ENCODE measurements at regions not wholly inside any gene's neighbourhood (a gene's known extent, or its start where the extent isn't known, plus 50 kb on each side); places are given as distances from the start of the nearest gene placed in this dataset.
A peak's percentile ranks its signal among the peaks of the same experiment; 100 is the strongest.

- H3K4me1 Mint-ChIP-seq: no peaks in the 10 kb centered on the region
- peaks cover 15% of the 10 kb centered on the region for H3K36me3 Mint-ChIP-seq (ENCODE audit: low read depth)
- H3K4me3 Mint-ChIP-seq: no peak overlapping the region
- H3K27ac Mint-ChIP-seq: no peak overlapping the region
- H3K27me3 Mint-ChIP-seq (ENCODE audit: low read depth, poor library complexity): peaks cover 7% of the 10 kb centered on the region
- no peak for DNase-seq
- TF ChIP-seq CTCF (IDR thresholded peaks at IDR 0.05): no peak
- peaks cover 25% of the 10 kb centered on the region for H3K9me3 Mint-ChIP-seq
Measured at GRCh38 chr9:16184964-16185646, 632.3 kb downstream of the CCDC171 start.

- Mint-ChIP-seq H3K27ac (no peak overlapping the region), H3K4me1 (peaks cover 22% of the 10 kb centered on the region), H3K9me3 (peaks cover 25% of the 10 kb centered on the region), H3K27me3 (ENCODE audit: low read depth, poor library complexity) (peaks cover 3% of the 10 kb centered on the region), H3K36me3 (ENCODE audit: low read depth) (peaks cover 15% of the 10 kb centered on the region), H3K4me3 (no peak overlapping the region)
- DNase-seq: no peak
- no peak for TF ChIP-seq CTCF (IDR thresholded peaks at IDR 0.05)
Measured at GRCh38 chr9:16191191-16191590, 638.3 kb downstream of the CCDC171 start.

GRCh38 chr9:16191691-16192402 lies 639.0 kb downstream of the CCDC171 start:
- Mint-ChIP-seq H3K4me1 (peaks cover 24% of the 10 kb centered on the region), H3K36me3 (ENCODE audit: low read depth) (peaks cover 15% of the 10 kb centered on the region), H3K27me3 (ENCODE audit: low read depth, poor library complexity) (peaks cover 3% of the 10 kb centered on the region), H3K4me3 (no peak overlapping the region), H3K27ac (no peak overlapping the region), H3K9me3 (peaks cover 21% of the 10 kb centered on the region)
- TF ChIP-seq CTCF (IDR thresholded peaks at IDR 0.05): peak; percentile 82
- peak; percentile 88 for DNase-seq

- Mint-ChIP-seq H3K27me3 (ENCODE audit: low read depth, poor library complexity) (peaks cover 3% of the 10 kb centered on the region), H3K4me1 (peaks cover 28% of the 10 kb centered on the region), H3K9me3 (peaks cover 18% of the 10 kb centered on the region), H3K27ac (no peak overlapping the region), H3K4me3 (no peak overlapping the region), H3K36me3 (ENCODE audit: low read depth) (peaks cover 15% of the 10 kb centered on the region)
- DNase-seq: no peak
- no peak for TF ChIP-seq CTCF (IDR thresholded peaks at IDR 0.05)
Measured at GRCh38 chr9:16192403-16193017, 639.7 kb downstream of the CCDC171 start.

- Mint-ChIP-seq H3K9me3 (peaks cover 18% of the 10 kb centered on the region), H3K36me3 (ENCODE audit: low read depth) (peaks cover 15% of the 10 kb centered on the region), H3K27ac (no peak overlapping the region), H3K4me3 (no peak overlapping the region), H3K4me1 (peaks cover 33% of the 10 kb centered on the region), H3K27me3 (ENCODE audit: low read depth, poor library complexity) (peaks cover 3% of the 10 kb centered on the region)
- TF ChIP-seq CTCF (IDR thresholded peaks at IDR 0.05): no peak
- no peak for DNase-seq
Measured at GRCh38 chr9:16193066-16193465, 640.2 kb downstream of the CCDC171 start.

All from nephron progenitor cell (in vitro differentiated cells).